Heart right ventricle (tissue), 16 donors: ENCODE measurements at regions not wholly inside any gene's neighbourhood (a gene's known extent, or its start where the extent isn't known, plus 50 kb on each side); places are given as distances from the start of the nearest gene placed in this dataset.

ENCODE experiments used
- ATAC-seq, 8 donors: fragments of 200-7000 bp; cut with Tn5 transposase; one replicate each; pipeline ENCODE4 v1.9.1; 2020; ENCODE audit warnings: mild to moderate bottlenecking in 8 of 8, moderate library complexity in 8 of 8, moderate number of reproducible peaks in 1 of 8
- DNase-seq, 2 donors: peaks; one replicate each; pipeline ENCODE4 v3.0.0-alpha.2; 2020
- H3K27ac ChIP-seq, 10 donors: fragments of 200-600 bp; sonication (generic) in 2 of 10; one replicate each; pipeline versions ENCODE4 v1.5.0 to v1.8.0; 2020 to 2022; ENCODE audit warnings: mild to moderate bottlenecking in 3 of 10
- H3K27me3 ChIP-seq, 7 donors: fragments of 200-600 bp; one replicate each; pipeline ENCODE4 v1.8.0; 2021 to 2022; ENCODE audit warnings: mild to moderate bottlenecking in 2 of 7
- H3K36me3 ChIP-seq, 9 donors: fragments of 200-600 bp; sonication (generic) in 1 of 9; one replicate each; pipeline versions ENCODE4 v1.5.0 to v1.8.0; 2020 to 2022; ENCODE audit warnings: mild to moderate bottlenecking in 2 of 9
- H3K4me1 ChIP-seq, 9 donors: fragments of 200-600 bp; sonication (generic) in 1 of 9; one replicate each; pipeline versions ENCODE4 v1.5.0 to v1.8.0; 2020 to 2022; ENCODE audit warnings: mild to moderate bottlenecking in 4 of 9
- H3K4me3 ChIP-seq, 10 donors: fragments of 200-600 bp; sonication (generic) in 2 of 10; one replicate each; pipeline versions ENCODE4 v1.5.0 to v1.8.0; 2020 to 2022; ENCODE audit warnings: mild to moderate bottlenecking in 7 of 10, moderate library complexity in 2 of 10
- H3K9me3 ChIP-seq, 11 donors: fragments of 200-600 bp in 10 of 11; sonication (generic) in 2 of 11; one replicate each; pipeline versions ENCODE4 v1.5.0 to v1.8.0; 2013 to 2022; ENCODE audit warnings: mild to moderate bottlenecking in 2 of 11, control low read depth in 1 of 11, moderate library complexity in 1 of 11
- WGBS, 2 donors: extraction: QIAGEN DNeasy Blood & Tissue Kit; methylation state at CpG; one replicate each; pipeline ENCODE4 v1.1.7; 2013; ENCODE audit warnings: inconsistent platforms in 1 of 2; 5-methylcytosine and 5-hydroxymethylcytosine counted together
- intact Hi-C, 10 donors: fragments of 100-400 bp; cut with DNase I; formaldehyde crosslinking; loops; one replicate each; pipeline versions ENCODE4 v1.11.1 to v1.14.2; 2022
- TF ChIP-seq, protein P1 (sequence below), 9 donors: fragments of 200-600 bp; sonication (generic) in 2 of 9; IDR thresholded peaks; one replicate each; pipeline versions ENCODE4 v1.5.0 to v1.8.0; 2021 to 2022; ENCODE audit warnings: antibody characterized with exemption in 9 of 9, mild to moderate bottlenecking in 5 of 9, moderate library complexity in 1 of 9
- donor health status: Arrhythmogenic right ventricular cardiomyopathy.
- donor health status: ischemic (EF 13 %, LVEDD 7.1; RV severe dilation, severe dysfunction).
- donor health status: healthy with polysubstance abuse.
- donor health status: DM: no; HTN: yes; CAD: no.
- donor health status: DM: no; HTN: no; CAD: no.
- donor health status: ischemic (EF 25% LVEDD 6.9; RV normal size, moderate dysfunction).
- donor health status: ischemic (EF 25% LVEDD 5.7; RV mildly dilated, moderate dysfunction).
- donor health status: healthy.
- donor health status: DM: yes; HTN: yes; CAD: no.
- donor health status: Ischemic cardiomyopathy.
- donor health status: ischemic (EF 35%, LVEDD 5.7; RV mildly dilated, moderate dysfunction).
- donor health status: nonischemic (EF 11% LVEDD 7.7; RV severe dilation, severe dysfunction).
- donor health status: DM: yes; HTN: yes; CAD: no.
- donor health status: PGD.
- donor health status: ischemic (EF 29% LVEDD 5.4; RV normal size, mild dysfunction).
- donor health status: nonischemic (EF 23%, LVEDD 6.1; RV moderate dilation, normal function).

DNA sequence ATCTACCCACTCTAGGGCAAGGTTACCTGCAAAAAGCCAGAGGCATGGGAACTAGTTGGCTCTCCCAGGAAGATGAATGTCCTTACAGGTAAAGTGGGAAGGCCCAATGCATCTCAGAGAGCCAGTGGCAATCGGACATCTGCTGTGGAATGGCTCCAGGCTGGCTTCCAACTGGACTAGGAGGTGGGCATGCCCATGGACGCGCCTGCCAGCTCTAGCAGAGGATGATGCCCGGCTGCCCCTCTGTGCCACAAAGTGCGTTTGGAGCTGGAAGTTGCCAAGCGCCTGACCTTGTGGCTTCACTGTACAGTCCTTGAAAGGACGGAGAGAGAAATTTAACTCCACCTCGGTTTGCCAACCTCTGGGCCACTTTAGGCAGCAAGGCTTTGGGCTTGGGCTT lies 84.4 kb downstream of the NR2F2 start:
- H3K27me3 ChIP-seq: peaks cover 19 to 100% (median 98%) of the 10 kb centered on the region in 7 donors
- no peak for DNase-seq
- WGBS, 2 donors: 32 to 38% methylated on average over 8 of the region's 8 CpGs
- no peak overlapping the region for H3K27ac ChIP-seq
- no peaks in the 10 kb centered on the region for H3K36me3 ChIP-seq
- H3K9me3 ChIP-seq: no peaks in the 10 kb centered on the region
- TF ChIP-seq, protein P1, sequence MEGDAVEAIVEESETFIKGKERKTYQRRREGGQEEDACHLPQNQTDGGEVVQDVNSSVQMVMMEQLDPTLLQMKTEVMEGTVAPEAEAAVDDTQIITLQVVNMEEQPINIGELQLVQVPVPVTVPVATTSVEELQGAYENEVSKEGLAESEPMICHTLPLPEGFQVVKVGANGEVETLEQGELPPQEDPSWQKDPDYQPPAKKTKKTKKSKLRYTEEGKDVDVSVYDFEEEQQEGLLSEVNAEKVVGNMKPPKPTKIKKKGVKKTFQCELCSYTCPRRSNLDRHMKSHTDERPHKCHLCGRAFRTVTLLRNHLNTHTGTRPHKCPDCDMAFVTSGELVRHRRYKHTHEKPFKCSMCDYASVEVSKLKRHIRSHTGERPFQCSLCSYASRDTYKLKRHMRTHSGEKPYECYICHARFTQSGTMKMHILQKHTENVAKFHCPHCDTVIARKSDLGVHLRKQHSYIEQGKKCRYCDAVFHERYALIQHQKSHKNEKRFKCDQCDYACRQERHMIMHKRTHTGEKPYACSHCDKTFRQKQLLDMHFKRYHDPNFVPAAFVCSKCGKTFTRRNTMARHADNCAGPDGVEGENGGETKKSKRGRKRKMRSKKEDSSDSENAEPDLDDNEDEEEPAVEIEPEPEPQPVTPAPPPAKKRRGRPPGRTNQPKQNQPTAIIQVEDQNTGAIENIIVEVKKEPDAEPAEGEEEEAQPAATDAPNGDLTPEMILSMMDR (IDR thresholded peaks at IDR 0.05): no peak
- intact Hi-C loops: loop anchor here in 1 of 10 donors (10.0 kb wide), 1 partner anchor 60 kb away; no protein-coding TSS in a partner anchor
- no peak overlapping the region for H3K4me3 ChIP-seq
- ATAC-seq: no peak
- peaks cover 3 to 26% (median 16%) of the 10 kb centered on the region in 9 donors for H3K4me1 ChIP-seq

- intact Hi-C loops: loop anchor here in 1 of 10 donors (10.0 kb wide), 1 partner anchor 61 kb away; no protein-coding TSS in a partner anchor
Observed at GRCh38 chr15:96415513-96416217, 85.2 kb downstream of the NR2F2 start.

GRCh38 chr15:96416218-96416933 lies 85.9 kb downstream of the NR2F2 start:
- H3K36me3 ChIP-seq: no peaks in the 10 kb centered on the region
- TF ChIP-seq, protein P1 (IDR thresholded peaks at IDR 0.05): no peak
- intact Hi-C loops: loop anchor here in 1 of 10 donors (10.0 kb wide), 1 partner anchor 62 kb away; no protein-coding TSS in a partner anchor
- H3K4me1 ChIP-seq: peaks cover 3 to 21% (median 16%) of the 10 kb centered on the region in 9 donors
- H3K4me3 ChIP-seq: peak overlapping the region in 9 of 10 donors; percentile 12 to 43 (median 26)
- peaks cover 0 to 3% (median 0%) of the 10 kb centered on the region in 11 donors for H3K9me3 ChIP-seq
- H3K27ac ChIP-seq: no peak overlapping the region
- DNase-seq: no peak
- WGBS, 2 donors: 1 to 6% methylated on average over 55 to 58 of the region's 58 CpGs
- H3K27me3 ChIP-seq: peaks cover 20 to 100% (median 98%) of the 10 kb centered on the region in 7 donors
- no peak for ATAC-seq

More at GRCh38 chr15:96415513-96416217, 85.2 kb downstream of the NR2F2 start:
- ATAC-seq: no peak
- Histone ChIP-seq H3K27ac (no peak overlapping the region), H3K4me3 (peak overlapping the region in 2 of 10 donors; percentile 21 to 35), H3K9me3 (no peaks in the 10 kb centered on the region), H3K27me3 (peaks cover 19 to 100% (median 98%) of the 10 kb centered on the region in 7 donors), H3K36me3 (no peaks in the 10 kb centered on the region), H3K4me1 (peaks cover 3 to 21% (median 16%) of the 10 kb centered on the region in 9 donors)
- no peak for DNase-seq
- 15 to 31% methylated on average over 21 of the region's 21 CpGs for WGBS, 2 donors
- TF ChIP-seq, protein P1 (IDR thresholded peaks at IDR 0.05): no peak
